SHP77 treated with DMSO at 0.1 percent for 48 hours (cell line): ENCODE measurements at regions not wholly inside any gene's neighbourhood (a gene's known extent, or its start where the extent isn't known, plus 50 kb on each side); places are given as distances from the start of the nearest gene placed in this dataset.

Source experiments
- DNase-seq: peaks from one replicate; lab custom pipeline; 2025; lab: John Stamatoyannopoulos, UW

DNA sequence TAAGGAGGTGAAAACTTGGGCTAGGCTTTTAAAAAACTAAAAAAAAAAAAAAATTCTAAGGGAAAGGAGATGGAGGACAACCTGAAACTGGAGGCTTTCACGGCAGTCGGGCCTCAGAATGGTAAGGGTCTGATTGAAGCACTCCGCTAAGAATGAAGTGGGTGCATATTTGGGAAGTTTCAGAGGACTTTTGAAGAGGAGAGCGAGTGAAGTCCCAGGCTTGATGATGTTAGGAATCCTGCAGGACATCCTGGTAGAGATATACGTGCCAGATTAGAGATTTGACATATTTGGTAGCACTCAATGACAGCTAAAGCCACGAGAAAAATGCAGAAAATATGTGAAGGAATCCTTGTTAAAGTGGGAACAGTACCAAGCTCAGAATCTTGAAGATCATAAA is 186.2 kb downstream of the SNAPC1 start:
- DNase-seq = no peak

- no peak for DNase-seq
These were observed 188.1 kb downstream of the SNAPC1 start for GRCh38 chr14:61950340-61950739.

- no peak for DNase-seq
These were observed 191.4 kb downstream of the SNAPC1 start for GRCh38 chr14:61953602-61954001.

DNA sequence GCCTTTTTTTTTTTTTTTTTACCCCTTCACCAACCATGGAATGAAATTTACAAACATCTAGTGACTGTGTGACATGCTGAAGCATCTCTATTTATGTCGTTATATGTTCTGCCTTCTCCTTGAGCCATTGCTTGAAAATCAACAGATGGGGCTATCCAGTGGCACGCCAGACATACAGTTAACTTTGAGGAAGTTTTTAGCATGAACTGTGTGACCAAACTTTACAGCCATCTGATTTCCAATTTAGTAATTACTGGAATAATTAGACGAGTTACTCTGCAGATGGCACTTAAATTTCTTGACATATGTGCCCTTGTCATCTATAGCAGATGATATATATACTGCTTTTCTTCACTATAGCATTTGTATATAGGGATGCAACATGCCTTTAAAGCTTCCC is 192.1 kb downstream of the SNAPC1 start:
- DNase-seq = no peak

- no peak for DNase-seq
These were observed 194.3 kb downstream of the SNAPC1 start for GRCh38 chr14:61956517-61956916.

- DNase-seq = no peak
These were observed 197.1 kb downstream of the SNAPC1 start for GRCh38 chr14:61959348-61959747.

GRCh38 chr14:61961369-61961768 is 199.1 kb downstream of the SNAPC1 start:
- DNase-seq = no peak

GRCh38 chr14:61963926-61964325 is 201.7 kb downstream of the SNAPC1 start:
- no peak for DNase-seq

GRCh38 chr14:61965030-61965745 is 203.0 kb downstream of the SNAPC1 start:
- no peak for DNase-seq

- DNase-seq = no peak
These were observed 206.0 kb downstream of the SNAPC1 start for GRCh38 chr14:61968207-61968606.

- DNase-seq = no peak
These were observed 210.5 kb downstream of the SNAPC1 start for GRCh38 chr14:61972711-61973110.

GRCh38 chr14:61973981-61974380 is 211.8 kb downstream of the SNAPC1 start:
- no peak for DNase-seq

DNA sequence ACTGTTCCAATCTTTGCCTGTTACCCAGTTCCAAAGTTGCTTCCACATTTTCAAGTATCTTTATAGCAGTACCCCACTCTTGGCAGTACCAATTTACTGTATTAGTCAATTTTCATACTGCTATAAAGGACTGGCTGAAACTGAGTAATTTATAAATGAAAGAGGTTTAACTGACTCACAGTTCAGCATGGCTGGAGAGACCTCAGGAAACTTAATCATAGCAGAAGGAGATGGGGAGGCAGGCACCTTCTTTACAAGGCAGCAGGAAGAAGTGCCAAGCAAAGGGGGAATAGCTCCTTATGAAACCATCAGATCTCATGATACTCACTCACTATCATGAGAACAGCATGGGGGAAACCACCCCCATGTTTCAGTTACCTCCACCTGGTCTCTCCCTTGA is 215.0 kb downstream of the SNAPC1 start:
- no peak for DNase-seq

GRCh38 chr14:61988240-61988639 is 226.0 kb downstream of the SNAPC1 start:
- DNase-seq = no peak

DNA sequence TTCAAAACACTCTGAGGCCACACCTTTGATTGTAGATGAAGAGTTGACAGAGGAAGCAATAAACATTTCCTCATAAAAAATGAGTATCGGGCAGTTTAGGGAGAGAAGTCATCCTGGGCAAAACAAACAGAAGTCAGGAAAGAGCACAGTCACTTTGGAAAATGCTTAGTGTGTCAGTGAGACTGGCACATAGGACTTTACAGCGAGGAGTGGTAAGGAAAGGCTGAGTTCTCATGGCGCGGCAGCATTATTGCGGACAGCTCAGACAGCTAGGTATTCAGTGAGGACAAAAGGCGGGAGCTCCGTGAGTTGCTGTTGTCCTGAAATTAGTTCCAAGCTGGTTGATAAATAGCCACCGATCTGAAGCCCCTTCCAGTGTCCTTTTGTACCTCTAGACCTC is 229.9 kb downstream of the SNAPC1 start:
- no peak for DNase-seq

- no peak for DNase-seq
These were observed 230.7 kb downstream of the SNAPC1 start for GRCh38 chr14:61992926-61993325.

DNA sequence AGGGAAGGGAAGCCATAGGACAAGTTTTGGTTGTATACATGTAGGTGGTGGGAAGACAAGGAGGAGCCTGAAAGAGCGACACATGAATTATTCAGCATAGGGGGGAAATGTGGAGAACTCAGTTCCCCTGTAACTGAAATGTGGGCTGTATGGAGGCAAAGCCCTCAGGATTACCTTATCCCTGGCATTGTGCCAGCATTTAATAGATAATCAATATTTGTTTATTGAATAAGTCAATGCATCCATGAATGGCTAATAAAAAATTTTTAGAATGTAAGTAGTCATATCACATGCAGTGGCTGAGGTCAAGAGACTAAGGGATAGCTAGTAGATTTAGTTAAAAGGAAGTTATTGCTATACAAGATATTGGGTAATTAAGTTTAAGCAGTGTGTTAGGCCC is 232.4 kb downstream of the SNAPC1 start:
- DNase-seq = no peak

GRCh38 chr14:61996753-61997152 is 234.5 kb downstream of the SNAPC1 start:
- DNase-seq = no peak

DNA sequence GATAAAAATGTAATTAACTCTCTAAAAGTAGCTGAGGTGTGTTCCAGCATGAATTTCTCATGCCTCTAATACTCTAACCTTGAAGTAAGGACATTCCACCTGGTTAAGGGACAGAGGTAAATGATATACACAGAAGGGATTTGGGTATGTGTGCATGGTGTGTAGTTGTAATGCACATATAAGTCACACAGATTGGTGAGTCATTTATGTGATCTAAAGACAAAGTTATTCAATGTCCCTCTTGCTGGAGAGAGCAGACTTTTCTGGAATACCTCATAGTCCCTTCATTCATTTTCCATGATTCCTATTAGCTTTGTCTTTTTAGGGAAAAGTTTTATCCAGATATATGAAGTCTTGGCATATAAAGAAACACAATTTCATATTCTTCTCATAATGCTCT is 234.9 kb downstream of the SNAPC1 start:
- no peak for DNase-seq

DNA sequence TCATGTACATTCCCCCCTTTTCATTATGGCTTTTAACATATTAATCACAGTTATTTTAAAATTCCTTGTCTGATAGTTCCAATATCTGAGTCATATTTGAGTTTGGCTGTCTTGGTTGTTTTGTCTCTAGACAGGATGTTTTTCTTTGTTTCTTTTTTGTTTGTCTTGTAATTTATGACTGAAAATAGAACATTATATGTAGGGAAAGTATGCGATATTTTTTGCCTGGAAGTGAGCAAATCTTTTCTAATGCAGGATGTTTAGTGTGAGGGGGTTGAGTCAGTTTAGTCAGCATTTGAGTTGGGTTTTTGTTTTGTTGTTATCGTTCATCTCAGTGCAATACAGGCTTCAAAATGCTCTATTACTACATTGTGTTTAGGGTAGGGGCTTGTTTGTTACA is 239.7 kb downstream of the SNAPC1 start:
- DNase-seq = no peak

DNA sequence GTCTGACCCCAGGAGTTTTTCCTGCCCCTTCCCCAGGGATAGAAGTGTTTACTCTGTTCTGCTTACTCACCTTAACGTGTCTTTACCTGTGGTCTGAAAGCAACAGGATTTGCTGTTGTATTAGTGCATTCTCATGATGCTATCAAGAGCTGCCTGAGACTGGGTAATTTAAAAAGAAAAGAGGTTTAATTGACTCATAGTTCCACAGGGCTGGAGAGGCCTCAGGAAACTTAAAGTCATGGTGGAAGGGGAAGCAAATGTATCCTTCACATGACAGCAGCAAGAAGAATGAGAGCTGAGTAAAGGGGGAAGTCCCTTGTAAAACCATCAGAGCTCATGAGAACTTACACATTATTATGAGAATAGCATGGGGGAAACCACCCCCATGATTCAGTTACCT is 240.4 kb downstream of the SNAPC1 start:
- DNase-seq = no peak

DNA sequence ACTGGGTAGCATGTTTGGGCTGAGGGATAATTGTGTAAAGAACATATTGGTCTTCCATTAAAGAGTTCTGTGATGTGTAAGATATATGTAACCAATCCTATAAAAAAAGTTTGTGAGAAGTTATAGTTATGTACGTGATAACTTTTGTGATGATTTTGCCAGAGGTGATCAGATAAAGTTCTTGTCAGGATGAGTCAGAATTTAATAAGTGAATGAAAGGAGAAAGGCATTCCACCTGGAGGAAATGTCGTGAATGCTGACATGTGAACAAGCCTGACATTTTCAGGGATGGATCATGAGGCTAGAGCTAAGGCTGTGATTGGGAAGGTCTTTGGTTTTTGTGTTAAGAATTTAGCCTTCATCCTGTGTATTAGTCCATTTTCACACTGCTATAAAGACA is 241.5 kb downstream of the SNAPC1 start:
- no peak for DNase-seq

GRCh38 chr14:62006116-62006731 is 244.0 kb downstream of the SNAPC1 start:
- no peak for DNase-seq

DNA sequence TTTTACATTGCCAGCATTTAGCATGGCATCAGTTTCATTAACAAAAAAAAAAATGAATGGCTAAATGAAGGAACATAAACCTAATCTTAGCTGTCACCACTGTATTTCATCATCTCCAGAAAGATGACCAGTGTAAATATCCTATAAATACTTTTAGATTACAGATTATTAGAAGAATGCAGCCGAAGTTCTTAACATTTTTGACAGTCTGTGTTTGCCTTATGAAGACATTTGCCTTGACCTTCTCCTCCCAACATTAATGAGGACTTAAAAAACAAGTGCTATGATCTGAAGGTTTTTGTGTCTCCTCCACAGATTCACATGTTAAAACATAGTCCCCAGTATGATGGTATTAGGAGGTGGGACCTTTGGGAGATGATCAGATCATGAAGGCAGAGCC is 253.0 kb downstream of the SNAPC1 start:
- DNase-seq = no peak
